Upper lobe of right lung (tissue), 1 donor: ENCODE measurements at regions not wholly inside any gene's neighbourhood (a gene's known extent, or its start where the extent isn't known, plus 50 kb on each side); places are given as distances from the start of the nearest gene placed in this dataset.
A peak's percentile ranks its signal among the peaks of the same experiment; 100 is the strongest.

ENCODE experiments used
- ATAC-seq: fragments of 200-7000 bp; cut with Tn5 transposase; one replicate; pipeline ENCODE4 v1.9.1; 2020; ENCODE audit warnings: mild to moderate bottlenecking, moderate library complexity
- DNase-seq: peaks from one replicate; pipeline ENCODE4 v3.0.0-alpha.2; 2020
- H3K27ac ChIP-seq: fragments of 200-600 bp; one replicate; pipeline ENCODE4 v1.8.0; 2022
- H3K27me3 ChIP-seq: fragments of 200-600 bp; one replicate; pipeline ENCODE4 v1.8.0; 2022; ENCODE audit warnings: mild to moderate bottlenecking
- H3K36me3 ChIP-seq: fragments of 200-600 bp; one replicate; pipeline ENCODE4 v1.8.0; 2022
- H3K4me1 ChIP-seq: fragments of 200-600 bp; one replicate; pipeline ENCODE4 v1.8.0; 2022
- H3K4me3 ChIP-seq: fragments of 200-600 bp; one replicate; pipeline ENCODE4 v1.8.0; 2022; ENCODE audit warnings: mild to moderate bottlenecking
- H3K9me3 ChIP-seq: fragments of 200-600 bp; one replicate; pipeline ENCODE4 v1.8.0; 2022
- intact Hi-C: fragments of 100-400 bp; cut with DNase I; formaldehyde crosslinking; loops from one replicate; pipeline ENCODE4 v1.11.0; 2022
- TF ChIP-seq, protein P1 (sequence below): fragments of 200-600 bp; IDR thresholded peaks from one replicate; pipeline ENCODE4 v1.8.0; 2022; ENCODE audit warnings: antibody characterized with exemption
- donor health status: DM: no; HTN: yes; CAD: no; lungs with severe emphysema.

DNA sequence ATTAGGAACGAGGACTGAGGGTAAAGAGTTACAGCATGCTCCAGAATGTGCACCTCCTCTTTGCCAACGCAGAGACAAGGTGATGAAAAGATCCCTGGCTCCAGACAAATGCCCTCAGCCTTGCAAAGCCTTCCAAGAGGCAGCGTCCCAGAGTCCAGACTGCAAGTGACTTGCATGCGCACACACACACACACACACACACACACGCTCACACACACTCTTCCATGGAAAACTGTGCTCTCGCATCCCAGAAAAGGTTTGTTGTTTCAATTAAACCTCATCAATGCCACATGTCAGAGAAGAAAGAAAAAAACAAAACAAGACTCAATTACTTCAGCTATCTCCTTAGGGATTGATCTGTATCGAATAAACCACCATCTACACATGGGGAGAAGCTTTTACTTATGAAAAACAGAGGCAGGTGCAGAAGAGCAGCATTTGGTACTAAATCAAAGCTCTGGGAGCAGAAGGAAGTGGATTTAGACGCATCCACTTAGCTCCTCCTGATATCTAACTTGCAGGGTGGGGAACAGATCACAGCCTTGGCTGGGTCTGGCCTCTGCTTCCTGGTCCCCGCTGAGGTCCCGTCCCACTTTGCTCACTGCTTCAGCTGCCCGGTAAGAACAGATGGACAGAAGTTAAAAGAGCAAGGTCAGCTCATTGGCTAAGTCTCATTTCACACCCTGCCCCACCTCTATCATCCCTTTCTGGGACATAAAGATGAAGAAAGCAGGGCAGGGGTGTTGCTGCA lies 249.8 kb upstream of the BLID start:
- H3K4me3 ChIP-seq, result peak overlapping the region; percentile 40
- no peaks in the 10 kb centered on the region for H3K27me3 ChIP-seq
- intact Hi-C loops, result no loop called here
- peaks cover 6% of the 10 kb centered on the region for H3K4me1 ChIP-seq
- ATAC-seq (no peak), DNase-seq (no peak)
- H3K36me3 ChIP-seq, result no peaks in the 10 kb centered on the region
- H3K27ac ChIP-seq, result peak overlapping the region; percentile 52
- no peaks in the 10 kb centered on the region for H3K9me3 ChIP-seq
- TF ChIP-seq, protein P1, sequence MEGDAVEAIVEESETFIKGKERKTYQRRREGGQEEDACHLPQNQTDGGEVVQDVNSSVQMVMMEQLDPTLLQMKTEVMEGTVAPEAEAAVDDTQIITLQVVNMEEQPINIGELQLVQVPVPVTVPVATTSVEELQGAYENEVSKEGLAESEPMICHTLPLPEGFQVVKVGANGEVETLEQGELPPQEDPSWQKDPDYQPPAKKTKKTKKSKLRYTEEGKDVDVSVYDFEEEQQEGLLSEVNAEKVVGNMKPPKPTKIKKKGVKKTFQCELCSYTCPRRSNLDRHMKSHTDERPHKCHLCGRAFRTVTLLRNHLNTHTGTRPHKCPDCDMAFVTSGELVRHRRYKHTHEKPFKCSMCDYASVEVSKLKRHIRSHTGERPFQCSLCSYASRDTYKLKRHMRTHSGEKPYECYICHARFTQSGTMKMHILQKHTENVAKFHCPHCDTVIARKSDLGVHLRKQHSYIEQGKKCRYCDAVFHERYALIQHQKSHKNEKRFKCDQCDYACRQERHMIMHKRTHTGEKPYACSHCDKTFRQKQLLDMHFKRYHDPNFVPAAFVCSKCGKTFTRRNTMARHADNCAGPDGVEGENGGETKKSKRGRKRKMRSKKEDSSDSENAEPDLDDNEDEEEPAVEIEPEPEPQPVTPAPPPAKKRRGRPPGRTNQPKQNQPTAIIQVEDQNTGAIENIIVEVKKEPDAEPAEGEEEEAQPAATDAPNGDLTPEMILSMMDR, result no peak

DNA sequence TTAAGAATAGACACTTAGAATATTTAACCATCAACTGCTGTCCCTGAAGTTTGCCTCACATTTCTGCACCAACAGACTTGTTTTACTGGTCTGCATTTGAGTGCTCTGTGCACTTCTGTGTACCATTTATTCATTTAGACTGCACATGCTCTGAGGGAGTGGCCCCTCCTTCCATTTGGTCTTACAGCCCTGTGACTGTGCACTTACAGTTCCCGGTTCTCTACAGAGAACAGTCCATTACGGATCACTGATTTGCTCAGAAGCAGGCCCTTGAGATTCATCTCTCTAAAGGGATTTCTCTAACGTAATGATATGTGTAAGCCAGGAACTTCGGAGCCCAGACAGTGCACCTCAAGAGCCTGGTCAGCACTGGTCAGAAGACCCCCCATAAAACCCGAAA lies 247.3 kb upstream of the BLID start:
- H3K36me3 ChIP-seq, result no peaks in the 10 kb centered on the region
- H3K27ac ChIP-seq, result no peak overlapping the region
- ATAC-seq (no peak), DNase-seq (no peak)
- intact Hi-C loops, result no loop called here
- no peak overlapping the region for H3K4me3 ChIP-seq
- no peaks in the 10 kb centered on the region for H3K9me3 ChIP-seq
- H3K4me1 ChIP-seq, result peaks cover 3% of the 10 kb centered on the region
- TF ChIP-seq, protein P1, result no peak
- H3K27me3 ChIP-seq, result no peaks in the 10 kb centered on the region

GRCh38 chr11:122362381-122362780 lies 246.4 kb upstream of the BLID start:
- Histone ChIP-seq H3K36me3 (no peaks in the 10 kb centered on the region), H3K27ac (no peak overlapping the region), H3K9me3 (no peaks in the 10 kb centered on the region), H3K4me3 (no peak overlapping the region), H3K4me1 (no peaks in the 10 kb centered on the region), H3K27me3 (no peaks in the 10 kb centered on the region)
- ATAC-seq, result no peak
- intact Hi-C loops, result no loop called here
- DNase-seq, result no peak
- TF ChIP-seq, protein P1, result no peak

DNA sequence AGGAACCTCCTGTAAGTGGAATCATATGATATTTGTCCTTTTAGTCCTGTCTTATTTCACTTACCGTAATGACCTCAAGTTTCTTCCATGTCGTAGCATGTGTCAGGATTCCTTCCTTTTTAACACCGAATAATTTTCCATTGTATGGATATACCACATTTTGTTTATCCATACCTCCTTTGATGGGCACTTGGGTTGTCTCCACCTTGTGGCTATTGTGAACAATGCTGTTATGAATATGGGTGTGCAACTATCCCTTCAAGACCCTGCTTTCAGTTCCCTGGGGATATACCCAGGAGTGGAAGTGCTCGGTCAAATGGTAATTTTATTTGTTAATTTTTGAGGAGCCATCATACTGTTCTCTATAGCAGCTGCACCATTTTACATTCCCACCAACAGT lies 244.9 kb upstream of the BLID start:
- no peaks in the 10 kb centered on the region for H3K4me1 ChIP-seq
- H3K4me3 ChIP-seq, result no peak overlapping the region
- intact Hi-C loops, result no loop called here
- H3K27me3 ChIP-seq, result no peaks in the 10 kb centered on the region
- DNase-seq (no peak), ATAC-seq (no peak)
- no peaks in the 10 kb centered on the region for H3K9me3 ChIP-seq
- TF ChIP-seq, protein P1, result peak; percentile 12
- H3K36me3 ChIP-seq, result no peaks in the 10 kb centered on the region
- no peak overlapping the region for H3K27ac ChIP-seq

DNA sequence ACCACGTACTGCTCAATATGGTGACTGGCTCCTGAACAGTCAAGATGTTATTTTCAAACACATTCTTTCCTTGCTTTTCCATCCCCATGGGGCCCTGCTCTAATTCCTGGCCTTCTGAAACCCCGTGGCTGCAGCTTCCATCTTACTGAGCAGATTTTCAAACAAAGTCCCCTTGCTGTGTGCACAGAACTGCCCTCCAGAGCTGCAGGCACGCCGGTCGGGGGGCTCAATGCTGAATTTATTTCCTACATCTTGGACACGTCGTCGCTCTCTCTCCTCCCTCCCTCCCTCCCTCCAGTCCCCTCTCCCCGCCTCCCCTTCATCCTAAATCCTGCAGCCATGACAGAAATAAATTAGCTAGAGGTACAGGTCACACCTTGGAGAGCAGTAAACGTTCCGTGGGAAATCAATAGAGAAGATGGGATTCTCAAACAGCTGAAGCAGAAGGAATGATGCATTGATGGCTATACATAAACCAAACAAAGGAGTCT lies 243.1 kb upstream of the BLID start:
- TF ChIP-seq, protein P1, result no peak
- H3K4me1 ChIP-seq, result no peaks in the 10 kb centered on the region
- no peak overlapping the region for H3K4me3 ChIP-seq
- H3K9me3 ChIP-seq, result no peaks in the 10 kb centered on the region
- intact Hi-C loops, result no loop called here
- ATAC-seq (no peak), DNase-seq (no peak)
- no peak overlapping the region for H3K27ac ChIP-seq
- H3K27me3 ChIP-seq, result no peaks in the 10 kb centered on the region
- H3K36me3 ChIP-seq, result no peaks in the 10 kb centered on the region
